ENCODE measurements at regions not wholly inside any gene's neighbourhood (a gene's known extent, or its start where the extent isn't known, plus 50 kb on each side); places are given as distances from the start of the nearest gene placed in this dataset.

GRCh38 chr6:5942591-5942990 is 64.1 kb downstream of the NRN1 start:
- H3K4me1 Mint-ChIP-seq = peaks cover 3% of the 10 kb centered on the region
- no peaks in the 10 kb centered on the region for H3K27me3 Mint-ChIP-seq (ENCODE audit: insufficient read depth, low read depth)
- no peak overlapping the region for H3K4me3 Mint-ChIP-seq
- H3K9me3 Mint-ChIP-seq = peaks cover 15% of the 10 kb centered on the region
- Histone ChIP-seq H3K4me3 (no peak overlapping the region), H3K27ac (no peak overlapping the region), H3K4me1 (peaks cover 7% of the 10 kb centered on the region), H4K20me1 (ENCODE audit: low read depth) (no peaks in the 10 kb centered on the region), H3F3A (ENCODE audit: low read depth) (peaks cover 4% of the 10 kb centered on the region), H3K4me2 (no peak overlapping the region), H3K79me2 (ENCODE audit: low read depth) (no peaks in the 10 kb centered on the region), H2AFZ (replicated peaks) (no peak overlapping the region), H3K36me3 (no peaks in the 10 kb centered on the region), H3K9ac (no peak overlapping the region), H3K27me3 (no peaks in the 10 kb centered on the region), H3K9me3 (ENCODE audit: low read depth) (peaks cover 11% of the 10 kb centered on the region)
- DNase-seq (ENCODE audit: low spot score) = no peak
- no peak for TF ChIP-seq EZH2 (IDR thresholded peaks at IDR 0.05)
- no peak for TF ChIP-seq CTCF (IDR thresholded peaks at IDR 0.05)
- TF ChIP-seq EZH2phosphoT487 (IDR thresholded peaks at IDR 0.05) = no peak
- H3K36me3 Mint-ChIP-seq = no peaks in the 10 kb centered on the region
- H3K27ac Mint-ChIP-seq = no peak overlapping the region

- peaks cover 8% of the 10 kb centered on the region for H3K4me1 Mint-ChIP-seq
- Histone ChIP-seq H3K9ac (no peak overlapping the region), H3K36me3 (no peaks in the 10 kb centered on the region), H3K9me3 (ENCODE audit: low read depth) (peaks cover 11% of the 10 kb centered on the region), H3F3A (ENCODE audit: low read depth) (peaks cover 4% of the 10 kb centered on the region), H3K4me2 (no peak overlapping the region), H3K27me3 (no peaks in the 10 kb centered on the region), H4K20me1 (ENCODE audit: low read depth) (no peaks in the 10 kb centered on the region), H2AFZ (replicated peaks) (no peak overlapping the region), H3K27ac (no peak overlapping the region), H3K4me3 (no peak overlapping the region), H3K79me2 (ENCODE audit: low read depth) (no peaks in the 10 kb centered on the region), H3K4me1 (peaks cover 13% of the 10 kb centered on the region)
- no peak for DNase-seq (ENCODE audit: low spot score)
- H3K36me3 Mint-ChIP-seq = no peaks in the 10 kb centered on the region
- no peak for TF ChIP-seq CTCF (IDR thresholded peaks at IDR 0.05)
- no peak for TF ChIP-seq EZH2 (IDR thresholded peaks at IDR 0.05)
- no peak for TF ChIP-seq EZH2phosphoT487 (IDR thresholded peaks at IDR 0.05)
- peaks cover 15% of the 10 kb centered on the region for H3K9me3 Mint-ChIP-seq
- H3K4me3 Mint-ChIP-seq = no peak overlapping the region
- H3K27me3 Mint-ChIP-seq (ENCODE audit: insufficient read depth, low read depth) = no peaks in the 10 kb centered on the region
- H3K27ac Mint-ChIP-seq = no peak overlapping the region
Observed at GRCh38 chr6:5941188-5941587, 65.5 kb downstream of the NRN1 start.

- H3K4me1 Mint-ChIP-seq = peaks cover 8% of the 10 kb centered on the region
- H2AFZ ChIP-seq (replicated peaks) = no peak overlapping the region
- H3K4me2 ChIP-seq = no peak overlapping the region
- H3K9me3 Mint-ChIP-seq = peaks cover 11% of the 10 kb centered on the region
- H3K27me3 ChIP-seq = no peaks in the 10 kb centered on the region
- H3K27ac ChIP-seq = no peak overlapping the region
- no peaks in the 10 kb centered on the region for H4K20me1 ChIP-seq (ENCODE audit: low read depth)
- H3K79me2 ChIP-seq (ENCODE audit: low read depth) = no peaks in the 10 kb centered on the region
- H3K9ac ChIP-seq = no peak overlapping the region
- H3K27ac Mint-ChIP-seq = no peak overlapping the region
- peaks cover 8% of the 10 kb centered on the region for H3K9me3 ChIP-seq (ENCODE audit: low read depth)
- no peak overlapping the region for H3K4me3 Mint-ChIP-seq
- peaks cover 4% of the 10 kb centered on the region for H3F3A ChIP-seq (ENCODE audit: low read depth)
- DNase-seq (ENCODE audit: low spot score) = no peak
- no peak overlapping the region for H3K4me3 ChIP-seq
- TF ChIP-seq EZH2 (IDR thresholded peaks at IDR 0.05) = no peak
- TF ChIP-seq EZH2phosphoT487 (IDR thresholded peaks at IDR 0.05) = no peak
- TF ChIP-seq CTCF (IDR thresholded peaks at IDR 0.05) = no peak
- H3K36me3 ChIP-seq = no peaks in the 10 kb centered on the region
- no peaks in the 10 kb centered on the region for H3K27me3 Mint-ChIP-seq (ENCODE audit: insufficient read depth, low read depth)
- peaks cover 13% of the 10 kb centered on the region for H3K4me1 ChIP-seq
- no peaks in the 10 kb centered on the region for H3K36me3 Mint-ChIP-seq
Observed at GRCh38 chr6:5938934-5939333, 67.8 kb downstream of the NRN1 start.

Data from neural progenitor cell (in vitro differentiated cells).